Activated CD8-positive, alpha-beta memory T cell treated with anti-CD3 and anti-CD28 coated beads, Interleukin-2, amount 50 U/mL, for 48 hours (primary cell): ENCODE measurements at regions not wholly inside any gene's neighbourhood (a gene's known extent, or its start where the extent isn't known, plus 50 kb on each side); places are given as distances from the start of the nearest gene placed in this dataset.

Experiments used
- DNase-seq: peaks from one replicate; pipeline ENCODE4 v3.0.0-alpha.2; 2020

DNA sequence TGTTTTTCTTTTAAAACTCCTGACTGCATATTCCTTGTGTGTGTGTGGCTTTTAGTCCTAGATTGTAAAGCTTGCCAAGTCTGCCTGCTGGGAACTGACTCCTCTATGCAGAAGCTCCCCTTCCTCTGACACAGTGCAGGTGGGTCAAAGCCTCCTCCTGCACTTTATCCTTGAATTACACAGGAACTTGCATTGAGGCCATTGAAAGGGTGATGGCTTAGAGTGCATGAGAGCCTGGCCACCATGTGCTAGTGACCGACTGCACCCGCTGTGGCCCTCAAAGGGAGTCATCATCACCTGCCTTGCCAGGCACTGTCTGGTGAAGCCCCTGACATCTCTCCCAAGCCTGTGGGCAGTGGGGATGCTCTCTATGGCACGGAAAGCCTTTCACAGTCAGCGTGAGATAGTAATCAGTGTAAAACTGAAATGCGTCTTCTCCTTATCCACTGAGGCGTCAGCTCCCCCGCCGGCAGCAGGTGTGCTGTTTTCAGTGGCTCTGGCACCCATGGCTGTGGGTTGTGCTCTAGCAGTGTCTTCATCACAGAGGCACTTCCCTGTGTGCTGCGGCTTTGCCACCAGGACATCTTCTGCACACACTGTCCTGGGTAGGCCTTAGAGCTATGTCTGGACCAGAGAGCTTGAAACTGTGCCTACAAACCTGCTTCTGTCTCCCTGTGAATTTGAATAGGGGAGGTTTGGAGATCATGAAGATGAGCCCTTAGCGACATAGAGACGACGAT, 87.9 kb downstream of the THBS2 start:
- no peak for DNase-seq

DNA sequence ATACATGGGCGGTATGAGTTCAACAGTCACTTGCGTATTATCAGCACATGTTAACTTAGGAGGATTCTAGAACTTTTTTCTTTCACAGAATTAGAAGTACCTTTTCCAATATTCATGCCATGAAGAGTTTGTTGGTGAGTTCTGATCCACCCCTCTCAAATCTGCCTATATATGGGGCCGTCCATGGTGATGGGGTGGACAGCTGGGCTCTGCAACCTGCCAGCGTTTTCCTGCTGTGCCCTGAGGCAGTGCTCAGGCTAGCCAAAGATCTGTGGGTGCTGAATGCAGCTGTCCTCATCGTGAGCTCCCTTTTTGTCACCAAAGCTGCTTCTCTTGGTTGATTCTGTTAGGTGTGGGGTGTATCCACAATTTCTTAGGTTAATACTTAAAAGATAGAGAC, 88.7 kb downstream of the THBS2 start:
- DNase-seq = no peak

DNA sequence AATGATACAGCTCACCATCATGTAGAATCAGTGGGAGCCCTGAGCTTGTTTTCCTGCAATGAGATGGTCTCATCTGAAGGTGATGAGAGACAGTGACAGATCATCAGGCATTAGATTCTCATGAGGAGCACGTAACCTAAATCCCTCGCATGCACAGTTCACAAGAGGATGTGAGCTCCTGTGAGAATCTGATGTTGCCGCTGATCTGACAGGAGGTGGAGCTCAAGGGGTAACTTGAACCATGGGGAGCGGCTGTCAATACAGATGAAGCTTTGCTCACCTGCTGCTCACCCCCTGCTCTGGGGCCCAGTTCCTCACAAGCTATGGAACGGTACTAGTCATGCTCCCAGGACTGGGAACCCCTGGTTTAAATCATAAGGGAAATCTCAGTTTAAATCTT, 89.2 kb downstream of the THBS2 start:
- DNase-seq = no peak

DNA sequence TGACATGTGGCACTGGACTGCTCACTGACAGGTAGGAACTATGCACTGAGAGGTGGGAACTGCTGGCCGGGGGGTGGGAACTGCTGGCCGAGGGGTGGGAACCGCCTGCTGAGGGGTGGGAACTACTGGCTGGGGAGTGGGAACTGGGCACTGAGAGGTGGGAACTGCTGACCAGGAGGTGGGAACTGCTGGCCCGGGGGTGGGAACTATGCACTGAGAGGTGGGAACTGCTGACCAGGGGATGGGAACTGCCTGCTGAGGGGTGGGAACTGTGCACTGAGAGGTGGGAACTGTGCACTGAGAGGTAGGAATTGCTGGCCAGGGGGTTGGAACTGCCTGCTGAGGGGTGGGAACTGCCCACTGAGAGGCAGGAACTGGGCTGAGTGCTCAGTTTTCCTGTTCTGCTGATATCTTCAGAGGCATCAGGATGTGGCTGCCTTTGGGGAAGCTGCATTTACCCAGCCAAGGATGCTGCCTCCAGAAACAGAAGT, 90.2 kb downstream of the THBS2 start:
- DNase-seq = no peak

DNA sequence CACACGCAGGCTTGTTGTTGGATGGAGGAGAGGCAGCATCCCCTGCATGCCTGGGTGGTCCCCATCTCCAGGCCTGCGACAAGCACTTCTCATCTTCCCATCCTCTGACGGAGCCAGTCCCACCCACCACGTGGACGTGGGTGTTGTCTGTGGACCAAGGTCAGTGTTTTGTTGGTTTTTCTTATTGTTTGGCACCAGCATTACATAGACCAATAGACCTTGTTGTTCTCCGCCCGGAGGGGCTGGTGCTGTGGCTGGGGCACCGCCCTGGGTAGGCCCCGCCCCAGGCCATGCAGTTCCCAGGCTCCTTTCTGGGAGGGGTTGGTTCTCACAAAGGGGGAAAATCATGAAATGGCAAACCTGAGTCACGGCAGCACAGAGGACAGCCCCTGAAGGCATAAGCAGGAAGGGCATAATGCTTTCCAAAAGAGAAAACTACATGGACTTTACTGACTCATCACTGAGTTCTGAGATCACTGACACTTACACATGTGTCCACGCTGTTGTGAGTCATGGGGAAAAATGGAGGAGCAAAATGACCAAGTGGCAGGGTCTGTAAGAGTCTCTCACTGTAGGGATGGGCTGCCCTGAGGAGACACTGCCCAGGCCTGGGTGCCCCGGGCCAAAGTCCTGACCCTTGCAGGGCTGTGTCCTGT, 90.8 kb downstream of the THBS2 start:
- DNase-seq = no peak

DNA sequence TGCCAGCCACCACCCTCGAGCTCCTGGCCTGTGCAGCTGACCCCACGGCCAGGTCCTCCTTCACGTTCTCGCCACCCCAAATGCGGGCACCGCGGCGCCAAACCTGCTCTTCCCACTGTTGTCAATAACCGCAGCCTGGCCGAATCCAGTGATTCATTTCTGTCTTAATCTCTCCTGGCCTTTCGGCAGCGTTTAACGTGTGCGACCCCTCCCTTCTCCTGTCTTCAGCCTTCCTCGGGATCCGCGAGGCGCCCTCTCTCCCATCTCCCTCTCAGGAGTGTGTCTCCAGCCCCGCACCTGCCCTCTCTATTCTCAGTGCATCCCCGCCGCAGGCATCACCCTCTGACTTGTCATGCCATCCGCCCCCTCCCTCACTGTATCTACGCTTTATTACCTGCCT, 91.4 kb downstream of the THBS2 start:
- no peak for DNase-seq

DNA sequence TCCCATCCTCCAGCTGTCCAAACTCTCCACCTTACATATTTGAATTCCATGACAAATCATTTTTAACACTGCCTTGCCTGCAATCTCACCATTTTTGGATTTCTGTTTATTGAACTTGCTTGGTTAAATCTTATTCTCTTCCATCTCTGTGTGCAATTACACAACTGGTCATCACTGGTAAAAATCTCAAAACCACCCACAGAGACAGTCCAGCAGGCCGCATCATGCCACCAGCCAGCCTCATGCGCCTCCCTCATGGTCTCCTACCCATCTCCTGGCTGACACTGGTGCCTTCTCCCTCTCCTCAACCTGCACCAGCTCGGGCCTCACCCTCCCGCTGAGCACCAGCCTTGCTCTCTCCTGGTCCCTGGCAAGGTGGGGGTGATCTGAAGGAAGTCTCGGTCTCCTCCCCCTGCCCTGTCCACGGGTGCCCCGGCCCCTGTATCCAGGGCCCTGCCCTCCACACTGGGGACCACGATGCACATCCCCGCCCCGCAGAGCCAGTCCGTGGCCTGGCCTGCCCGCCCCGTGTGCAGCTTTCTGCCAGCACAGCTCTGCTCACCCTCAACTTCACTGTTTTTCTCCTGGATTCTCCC, 92.0 kb downstream of the THBS2 start:
- DNase-seq = no peak

DNA sequence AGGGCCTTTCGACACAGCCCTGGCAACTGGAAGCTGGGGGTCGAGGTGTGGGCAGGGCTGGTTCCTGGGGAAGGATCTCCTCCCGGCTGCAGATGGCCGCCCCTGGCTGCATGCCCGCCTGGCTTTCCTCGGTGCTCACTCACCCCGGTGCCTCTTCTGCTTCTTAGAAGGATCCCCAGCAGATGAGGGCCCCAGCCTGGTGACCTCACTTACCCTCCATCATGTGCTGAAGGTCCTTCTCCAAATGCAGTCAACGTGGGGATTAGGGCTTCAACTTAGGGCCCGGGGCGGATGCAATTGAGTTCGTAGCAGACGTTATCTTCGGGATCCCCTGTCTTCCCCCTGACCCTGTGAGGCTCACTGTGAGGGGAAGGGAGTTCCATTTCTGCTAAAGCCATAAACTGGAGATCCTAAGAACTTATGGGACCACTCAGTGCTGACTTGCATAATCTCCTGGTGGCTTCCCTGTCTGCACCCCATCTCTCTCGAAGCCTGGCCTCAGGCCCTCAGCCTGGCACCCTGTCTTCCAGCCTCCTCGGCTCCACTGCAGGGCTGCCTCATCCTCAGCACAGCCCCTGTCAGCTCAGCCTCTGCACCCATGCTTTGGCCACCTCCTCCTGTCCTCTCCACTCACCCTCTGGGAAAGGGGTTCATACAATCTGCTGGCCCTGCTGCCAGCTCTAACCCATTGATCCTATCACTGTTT, 92.6 kb downstream of the THBS2 start:
- DNase-seq = no peak

DNA sequence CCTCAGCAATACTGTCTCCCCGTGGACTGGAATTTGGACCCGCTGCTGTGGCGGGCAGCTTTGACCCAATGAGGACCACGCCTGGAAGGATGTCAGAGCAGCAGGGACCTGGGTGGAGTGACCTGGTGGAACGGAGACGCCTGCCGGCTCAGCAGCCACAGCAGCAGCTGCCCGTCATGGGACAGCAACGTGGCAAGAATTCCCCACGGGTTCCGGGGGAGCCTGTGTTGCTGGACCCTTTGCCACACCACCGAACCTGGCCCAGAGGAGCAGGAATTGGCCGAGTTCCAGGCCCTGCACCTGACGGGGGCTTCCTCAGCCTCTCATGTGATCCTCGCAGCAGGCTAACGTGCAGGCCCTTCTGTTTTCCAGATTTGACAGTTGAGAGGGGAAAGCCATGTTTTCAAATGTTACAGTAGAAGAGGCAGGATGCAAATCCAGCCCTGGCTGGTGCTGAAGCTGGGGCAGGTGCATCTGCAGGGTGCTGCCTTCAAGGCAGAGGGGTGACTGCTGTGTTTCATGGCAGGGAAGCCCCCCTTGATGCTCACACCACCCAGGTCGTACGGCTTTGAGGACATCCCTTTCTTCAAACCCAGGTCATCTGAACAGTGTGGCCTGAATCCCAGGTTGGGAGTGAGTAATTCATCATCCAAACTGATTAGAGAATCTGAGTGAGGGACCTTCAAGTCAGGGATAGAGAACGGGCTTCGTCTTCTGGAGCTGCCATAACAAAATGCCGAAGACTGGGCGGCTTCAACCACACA, 93.4 kb downstream of the THBS2 start:
- no peak for DNase-seq

DNA sequence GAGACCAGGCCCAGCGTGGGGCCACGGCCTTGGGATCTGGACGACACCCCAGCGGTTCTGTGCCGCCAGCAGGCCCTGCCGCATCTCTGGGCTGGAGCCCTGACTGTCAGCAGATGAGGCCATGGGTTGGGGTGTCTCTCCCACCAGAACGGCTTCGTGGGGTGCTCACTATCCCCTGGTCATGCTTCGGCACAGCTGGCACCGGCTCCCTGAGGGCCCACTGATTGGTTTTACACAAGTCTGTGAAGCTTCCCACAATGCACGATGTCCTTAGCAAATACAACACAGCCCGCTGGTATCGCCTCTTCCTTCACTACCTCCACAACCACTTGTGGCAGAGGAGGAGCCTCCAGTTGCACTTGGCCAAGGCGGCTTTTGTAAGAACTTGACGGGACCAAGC, 94.3 kb downstream of the THBS2 start:
- DNase-seq = no peak

DNA sequence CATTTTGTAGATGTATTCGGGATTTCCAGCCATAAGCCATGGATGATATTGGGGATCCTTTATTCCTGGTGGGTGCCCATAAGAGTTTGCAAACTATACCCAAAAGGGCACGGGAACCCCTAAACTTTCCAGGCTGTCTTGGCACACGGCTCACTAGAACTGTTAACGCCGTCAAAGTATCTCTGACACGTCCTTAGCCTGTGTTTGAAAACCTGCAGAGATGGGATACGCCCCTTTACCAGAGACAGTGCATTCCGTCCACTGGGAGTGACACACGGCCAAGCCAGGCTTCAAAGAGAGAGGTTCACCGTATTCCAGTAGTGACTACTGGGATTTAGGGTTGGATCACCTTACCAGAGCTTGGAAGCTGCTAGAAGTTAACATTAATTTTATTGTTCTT, 95.0 kb downstream of the THBS2 start:
- no peak for DNase-seq

DNA sequence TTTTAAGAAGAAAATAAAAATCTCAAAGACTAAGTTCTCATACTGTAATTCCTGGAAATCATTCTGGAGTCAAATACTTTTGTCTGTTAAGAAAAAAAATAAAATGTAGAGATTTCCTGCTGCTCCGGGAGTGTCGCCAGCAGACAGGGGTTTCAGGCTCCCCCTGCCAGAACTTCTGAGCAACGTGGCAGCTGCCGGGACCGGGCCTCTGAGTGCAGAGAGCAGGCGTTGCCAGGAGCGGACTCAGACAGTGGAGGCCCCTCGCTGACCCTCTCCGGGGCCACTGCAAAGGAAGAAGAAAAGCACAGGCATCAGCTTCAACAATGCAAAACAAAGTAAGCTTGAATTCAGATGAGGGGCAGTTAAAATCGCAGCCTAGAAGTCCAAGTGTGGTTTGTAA, 95.5 kb downstream of the THBS2 start:
- no peak for DNase-seq

DNA sequence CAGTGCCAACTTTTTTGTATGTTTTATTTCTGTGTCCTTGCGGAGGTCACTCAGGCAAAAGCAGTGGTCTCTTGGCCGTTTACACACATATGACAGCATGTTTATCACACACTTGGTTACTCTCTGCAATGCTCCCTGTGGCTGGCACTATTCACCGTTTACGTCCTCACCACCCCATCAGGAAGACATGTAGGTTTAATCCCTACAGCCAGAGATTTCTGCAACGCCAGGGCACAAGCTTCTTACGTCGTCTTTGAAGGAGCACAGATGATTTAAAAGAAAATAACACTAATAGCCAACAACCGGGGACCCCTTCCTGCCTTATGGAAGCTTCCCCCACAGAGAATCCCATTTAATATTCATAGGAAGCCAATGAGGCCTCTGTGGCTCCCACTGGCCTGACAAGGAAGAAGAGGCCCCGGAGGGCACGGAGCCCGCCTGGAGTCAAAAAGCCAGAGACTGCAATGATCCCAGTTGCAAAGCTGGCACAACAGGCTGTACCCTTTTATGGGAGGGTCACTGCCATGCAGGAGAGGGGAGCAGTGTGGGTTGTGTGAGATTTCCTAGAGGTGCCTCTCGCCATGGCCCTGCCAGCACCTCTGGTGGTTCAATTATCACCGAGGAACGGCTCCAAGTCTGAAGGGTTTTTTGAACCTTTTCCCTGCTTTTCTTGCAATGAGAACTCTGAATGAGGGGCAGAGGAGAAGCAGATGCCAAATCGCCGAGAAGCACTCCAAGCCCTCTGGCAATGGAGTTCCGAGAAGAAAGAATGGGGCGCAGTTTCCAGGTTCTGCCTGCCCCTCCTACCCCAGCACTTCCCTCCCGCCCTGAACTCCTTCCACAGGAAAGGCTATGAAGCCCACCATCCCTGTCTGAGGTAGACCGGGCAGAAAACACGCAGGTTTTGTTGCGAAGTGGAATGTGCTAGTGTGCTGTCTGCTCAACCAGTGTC, 96.2 kb downstream of the THBS2 start:
- no peak for DNase-seq

DNA sequence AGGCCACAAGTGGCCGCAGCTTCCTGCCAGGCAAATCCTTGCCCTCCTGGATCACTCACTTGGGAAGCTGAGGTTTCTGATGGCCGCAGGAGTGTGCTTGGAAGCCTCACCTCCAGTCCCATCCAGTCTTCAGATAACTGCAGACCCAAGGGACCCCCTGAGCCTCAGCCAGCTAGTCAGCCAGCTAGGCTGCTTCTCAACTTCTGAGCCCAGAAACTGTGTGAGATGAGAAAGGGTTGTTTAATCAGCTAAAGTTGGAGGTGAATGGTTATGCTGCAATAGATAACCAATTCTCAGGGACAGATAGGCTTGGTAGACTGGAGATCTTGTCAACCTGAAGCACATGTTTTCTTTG, 96.9 kb downstream of the THBS2 start:
- no peak for DNase-seq

DNA sequence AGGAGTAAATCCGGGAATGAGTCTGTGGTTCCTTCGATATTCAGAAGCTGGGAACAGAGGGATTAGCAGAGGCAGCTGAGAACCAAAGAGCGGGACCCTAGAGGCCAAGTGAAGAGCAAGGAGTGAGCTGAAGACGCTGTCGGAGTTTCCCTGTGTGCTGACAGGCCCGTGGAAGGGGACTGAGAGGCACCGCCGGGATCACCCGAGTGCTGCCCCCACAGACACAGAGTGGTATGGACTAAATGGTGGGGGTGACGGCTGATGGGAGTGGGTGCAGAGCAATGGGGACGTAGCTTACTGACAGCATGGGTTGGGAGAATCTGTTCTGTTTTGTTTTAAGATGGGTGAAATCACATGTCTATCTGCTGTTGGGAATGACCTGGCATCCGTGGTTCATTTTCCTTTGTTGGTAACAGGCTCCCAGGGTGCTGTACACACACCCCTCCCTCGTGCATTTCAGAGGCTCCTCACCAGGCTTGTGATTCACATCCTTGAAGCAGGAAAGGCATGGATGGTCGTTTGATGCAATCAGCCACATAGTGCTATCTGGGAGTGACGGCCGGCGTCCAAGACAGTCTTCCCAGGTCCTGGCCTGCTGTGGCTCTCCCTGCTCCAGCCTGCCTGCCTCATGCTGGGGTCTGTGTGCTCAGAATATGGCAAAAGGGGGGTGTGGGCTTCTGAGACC, 97.4 kb downstream of the THBS2 start:
- DNase-seq = no peak

DNA sequence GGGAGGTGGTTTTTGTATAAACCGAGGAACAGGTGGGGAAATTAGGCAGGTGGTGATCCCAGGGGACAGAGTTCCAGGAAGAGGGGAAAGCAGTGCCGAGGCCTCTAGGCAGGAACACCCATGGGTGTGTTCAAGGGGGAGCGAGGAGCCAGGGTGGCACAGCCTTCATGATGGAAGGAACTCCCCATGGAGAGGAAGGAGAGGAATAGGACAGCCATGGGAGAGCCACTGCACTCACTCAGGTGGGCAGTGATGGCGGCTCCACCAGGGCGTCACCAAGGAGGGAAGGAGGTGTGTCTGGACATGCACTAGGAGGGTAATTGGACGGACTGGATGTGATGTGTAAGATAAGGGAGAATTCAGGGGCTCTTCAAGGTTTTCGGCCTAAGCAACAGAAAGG, 98.2 kb downstream of the THBS2 start:
- no peak for DNase-seq

DNA sequence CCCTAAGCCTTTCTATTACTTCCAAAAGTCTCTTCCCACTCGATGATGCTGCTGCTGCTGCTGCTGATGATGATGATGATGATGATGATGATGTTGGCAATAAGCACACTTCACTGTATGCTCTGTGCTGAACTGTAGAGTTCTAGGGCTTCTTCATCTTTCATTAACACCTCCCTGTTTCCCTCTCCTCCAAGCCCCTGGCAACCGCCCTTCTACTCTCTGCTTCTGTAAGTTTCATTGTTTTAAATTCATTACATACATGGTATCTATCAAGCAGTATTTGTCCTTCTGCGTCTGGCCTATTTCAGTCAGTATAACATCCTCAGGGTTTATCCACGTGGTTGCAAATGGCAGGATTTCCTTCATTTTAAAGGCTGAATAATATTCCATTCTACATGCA, 100.2 kb downstream of the THBS2 start:
- DNase-seq = no peak

DNA sequence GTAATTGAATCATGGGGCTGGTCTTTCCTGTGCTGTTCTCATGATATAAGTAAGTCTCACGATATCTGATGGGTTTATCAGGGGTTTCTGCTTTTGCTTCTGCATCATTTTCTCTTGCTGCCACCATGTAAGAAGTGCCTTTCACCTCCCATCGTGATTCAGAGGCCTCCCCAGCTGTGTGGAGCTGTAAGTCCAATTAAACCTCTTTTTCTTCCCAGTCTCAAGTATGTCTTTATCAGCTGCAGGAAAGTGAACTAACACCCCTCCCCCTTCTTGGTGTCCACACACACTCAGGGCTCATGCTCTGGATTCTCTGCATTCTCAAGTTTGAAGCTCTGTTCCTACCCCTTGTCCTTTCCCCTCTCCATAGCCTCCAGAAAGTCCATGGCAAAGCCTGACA, 107.1 kb downstream of the THBS2 start:
- DNase-seq = no peak

DNA sequence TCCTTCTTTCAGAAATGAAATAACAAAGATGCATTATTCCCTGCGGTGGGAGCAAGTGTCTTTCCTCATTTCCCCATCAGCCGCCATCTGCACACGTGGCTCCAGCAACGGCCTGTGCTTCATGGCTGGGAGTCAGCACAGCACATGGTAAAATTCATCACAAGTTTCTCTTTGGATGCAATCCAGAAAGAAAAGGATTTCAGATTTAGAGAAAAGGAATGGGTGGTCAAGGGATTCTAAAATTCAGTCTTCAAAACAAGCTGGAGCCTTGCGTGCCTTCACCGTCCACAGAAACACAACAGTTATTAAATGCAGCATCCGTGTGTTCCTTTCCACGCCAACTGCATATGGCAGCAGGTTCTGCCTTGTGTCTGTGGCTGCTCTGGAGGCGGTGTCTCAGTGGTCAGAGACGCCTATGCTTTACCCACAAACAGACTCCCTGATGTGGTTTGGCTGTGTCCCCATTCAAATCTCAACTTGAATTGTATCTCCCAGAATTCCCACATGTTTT, 107.6 kb downstream of the THBS2 start:
- DNase-seq = no peak

DNA sequence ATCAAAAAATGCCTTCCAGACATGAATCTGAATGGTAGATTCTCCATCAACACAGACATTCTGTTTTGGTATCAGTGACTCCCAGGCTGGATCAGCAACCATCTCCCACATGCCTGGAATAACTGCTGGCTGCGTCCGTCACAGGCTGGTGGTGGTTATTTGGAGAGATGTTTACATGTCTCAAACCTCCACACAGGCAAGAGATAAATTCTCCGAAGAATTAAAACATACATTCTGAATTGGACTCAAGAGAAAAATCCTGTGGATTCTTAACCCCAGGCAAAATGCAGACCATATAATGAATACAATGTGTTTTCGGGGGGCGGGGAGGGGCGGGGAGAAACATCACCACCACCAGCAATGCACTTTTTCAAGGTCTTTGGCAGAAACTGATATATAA, 108.2 kb downstream of the THBS2 start:
- no peak for DNase-seq

DNA sequence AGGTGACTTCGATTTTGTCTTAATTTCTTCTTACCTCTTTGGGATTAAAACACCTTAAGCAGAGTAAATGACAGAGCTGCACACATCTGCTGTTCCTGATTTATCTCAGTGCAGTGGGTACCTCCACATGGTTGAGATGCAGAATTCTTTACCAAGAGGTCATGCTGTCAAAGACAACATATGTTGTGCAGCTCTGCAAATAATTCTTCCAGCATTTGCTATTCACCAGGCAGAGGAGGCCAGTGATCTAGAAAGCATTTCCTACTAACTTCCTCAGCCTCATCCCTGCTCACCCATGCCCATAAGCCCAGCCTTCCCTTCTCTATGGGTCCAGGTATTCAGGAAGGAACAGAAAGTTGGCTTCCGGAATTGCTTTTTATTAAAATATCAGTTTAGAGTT, 109.3 kb downstream of the THBS2 start:
- DNase-seq = no peak
